Mucosa of descending colon (tissue), 3 donors: ENCODE measurements at regions not wholly inside any gene's neighbourhood (a gene's known extent, or its start where the extent isn't known, plus 50 kb on each side); places are given as distances from the start of the nearest gene placed in this dataset.

ENCODE experiments used
- ATAC-seq: fragments of 200-7000 bp; cut with Tn5 transposase; one replicate; pipeline ENCODE4 v1.9.1; 2020; ENCODE audit warnings: mild to moderate bottlenecking, moderate library complexity
- DNase-seq, 3 donors: peaks; one replicate each; pipeline ENCODE4 v3.0.0-alpha.2; 2020
- H3K36me3 ChIP-seq: fragments of 200-600 bp; one replicate; pipeline ENCODE4 v1.8.0; 2021; ENCODE audit warnings: low read depth, mild to moderate bottlenecking
- H3K4me1 ChIP-seq: fragments of 200-600 bp; one replicate; pipeline ENCODE4 v1.8.0; 2021; ENCODE audit warnings: low read depth, mild to moderate bottlenecking
- H3K4me3 ChIP-seq: fragments of 200-600 bp; one replicate; pipeline ENCODE4 v1.8.0; 2021; ENCODE audit warnings: mild to moderate bottlenecking
- H3K9me3 ChIP-seq: fragments of 200-600 bp; one replicate; pipeline ENCODE4 v1.8.0; 2021; ENCODE audit warnings: mild to moderate bottlenecking
- intact Hi-C, 2 donors: fragments of 100-400 bp; cut with DNase I in 1 of 2; cut with micrococcal nuclease in 1 of 2; formaldehyde crosslinking; loops; one replicate each; pipeline versions ENCODE4 v1.11.0 to v1.11.1; 2022; cut with DNase I, micrococcal nuclease
- TF ChIP-seq, protein P1 (sequence below): fragments of 200-600 bp; IDR thresholded peaks from one replicate; pipeline ENCODE4 v1.8.0; 2022; ENCODE audit warnings: antibody characterized with exemption, mild to moderate bottlenecking
- donor health status: DM: no; HTN: no; CAD: no; lungs with moderate emphysema.
- donor health status: DM: no; HTN: no; CAD: no.
- donor health status: DM: no; HTN: yes; CAD: no.

DNA sequence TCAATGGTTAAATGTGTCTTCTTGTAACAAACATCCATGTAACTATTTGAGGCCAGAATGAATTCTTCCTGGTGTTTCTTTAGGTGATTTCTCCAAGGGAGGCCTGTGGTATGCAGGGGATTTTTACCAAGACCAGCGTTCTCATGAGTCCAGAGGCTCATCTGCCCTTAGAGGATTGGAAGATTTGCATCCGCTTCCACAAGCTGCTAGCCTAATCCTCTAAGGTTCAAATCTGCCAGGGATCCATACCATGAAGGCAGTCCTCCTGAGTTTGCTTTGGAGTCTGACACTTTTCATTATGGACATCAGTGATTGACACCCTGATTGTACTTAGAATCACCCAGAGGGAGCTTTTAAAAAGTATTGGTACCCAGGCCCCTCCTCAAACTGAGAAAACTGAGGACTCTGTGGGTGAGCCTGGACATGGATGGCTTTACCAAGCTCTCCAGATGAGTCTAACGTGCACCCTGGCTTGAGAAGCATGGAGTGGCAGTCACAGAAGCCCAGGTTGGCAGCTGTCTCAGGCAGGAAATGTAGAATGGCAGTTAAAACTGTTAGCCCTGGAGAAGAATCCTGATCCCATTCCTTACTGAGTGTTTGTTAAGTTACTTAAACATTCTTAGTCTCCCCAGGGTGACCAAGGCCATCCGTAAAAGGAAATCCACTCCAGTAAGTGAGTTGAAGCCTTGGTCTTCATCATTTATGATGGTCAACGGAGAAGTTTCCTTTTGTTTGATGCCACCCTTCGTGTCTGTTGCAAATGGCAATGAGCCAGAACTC is 95.3 kb upstream of the RMDN2 start:
- no peak for ATAC-seq
- no peak overlapping the region for H3K4me3 ChIP-seq
- no peaks in the 10 kb centered on the region for H3K4me1 ChIP-seq
- intact Hi-C loops = loop anchor here (5.0 kb wide), 2 partner anchors 418 to 433 kb away; no protein-coding TSS in a partner anchor
- no peaks in the 10 kb centered on the region for H3K36me3 ChIP-seq
- no peak for DNase-seq
- TF ChIP-seq, protein P1, sequence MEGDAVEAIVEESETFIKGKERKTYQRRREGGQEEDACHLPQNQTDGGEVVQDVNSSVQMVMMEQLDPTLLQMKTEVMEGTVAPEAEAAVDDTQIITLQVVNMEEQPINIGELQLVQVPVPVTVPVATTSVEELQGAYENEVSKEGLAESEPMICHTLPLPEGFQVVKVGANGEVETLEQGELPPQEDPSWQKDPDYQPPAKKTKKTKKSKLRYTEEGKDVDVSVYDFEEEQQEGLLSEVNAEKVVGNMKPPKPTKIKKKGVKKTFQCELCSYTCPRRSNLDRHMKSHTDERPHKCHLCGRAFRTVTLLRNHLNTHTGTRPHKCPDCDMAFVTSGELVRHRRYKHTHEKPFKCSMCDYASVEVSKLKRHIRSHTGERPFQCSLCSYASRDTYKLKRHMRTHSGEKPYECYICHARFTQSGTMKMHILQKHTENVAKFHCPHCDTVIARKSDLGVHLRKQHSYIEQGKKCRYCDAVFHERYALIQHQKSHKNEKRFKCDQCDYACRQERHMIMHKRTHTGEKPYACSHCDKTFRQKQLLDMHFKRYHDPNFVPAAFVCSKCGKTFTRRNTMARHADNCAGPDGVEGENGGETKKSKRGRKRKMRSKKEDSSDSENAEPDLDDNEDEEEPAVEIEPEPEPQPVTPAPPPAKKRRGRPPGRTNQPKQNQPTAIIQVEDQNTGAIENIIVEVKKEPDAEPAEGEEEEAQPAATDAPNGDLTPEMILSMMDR = no peak
- no peaks in the 10 kb centered on the region for H3K9me3 ChIP-seq

DNA sequence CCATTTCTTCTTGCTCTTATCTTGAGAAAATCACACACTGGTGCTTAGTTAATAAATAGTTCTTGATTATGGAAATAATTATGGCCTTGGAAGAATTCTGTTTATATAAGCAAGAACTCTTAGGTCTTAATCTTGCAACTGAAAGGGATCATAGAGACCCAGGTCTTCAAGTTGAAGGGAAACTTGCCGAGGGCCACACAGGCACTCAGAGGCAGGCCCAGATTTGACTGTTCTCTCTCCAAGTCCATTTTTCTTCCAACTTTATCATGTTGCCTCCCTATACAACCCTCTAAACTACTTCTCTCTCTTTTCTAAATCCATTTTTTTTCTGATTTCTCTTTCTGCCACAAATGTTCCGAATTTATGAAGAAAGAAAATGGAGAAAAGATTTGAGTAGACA is 94.5 kb upstream of the RMDN2 start:
- H3K4me3 ChIP-seq = no peak overlapping the region
- H3K36me3 ChIP-seq = no peaks in the 10 kb centered on the region
- no peak for DNase-seq
- TF ChIP-seq, protein P1 = no peak
- H3K9me3 ChIP-seq = no peaks in the 10 kb centered on the region
- no peaks in the 10 kb centered on the region for H3K4me1 ChIP-seq
- intact Hi-C loops = loop anchor here (5.0 kb wide), 2 partner anchors 418 to 433 kb away; no protein-coding TSS in a partner anchor
- no peak for ATAC-seq

DNA sequence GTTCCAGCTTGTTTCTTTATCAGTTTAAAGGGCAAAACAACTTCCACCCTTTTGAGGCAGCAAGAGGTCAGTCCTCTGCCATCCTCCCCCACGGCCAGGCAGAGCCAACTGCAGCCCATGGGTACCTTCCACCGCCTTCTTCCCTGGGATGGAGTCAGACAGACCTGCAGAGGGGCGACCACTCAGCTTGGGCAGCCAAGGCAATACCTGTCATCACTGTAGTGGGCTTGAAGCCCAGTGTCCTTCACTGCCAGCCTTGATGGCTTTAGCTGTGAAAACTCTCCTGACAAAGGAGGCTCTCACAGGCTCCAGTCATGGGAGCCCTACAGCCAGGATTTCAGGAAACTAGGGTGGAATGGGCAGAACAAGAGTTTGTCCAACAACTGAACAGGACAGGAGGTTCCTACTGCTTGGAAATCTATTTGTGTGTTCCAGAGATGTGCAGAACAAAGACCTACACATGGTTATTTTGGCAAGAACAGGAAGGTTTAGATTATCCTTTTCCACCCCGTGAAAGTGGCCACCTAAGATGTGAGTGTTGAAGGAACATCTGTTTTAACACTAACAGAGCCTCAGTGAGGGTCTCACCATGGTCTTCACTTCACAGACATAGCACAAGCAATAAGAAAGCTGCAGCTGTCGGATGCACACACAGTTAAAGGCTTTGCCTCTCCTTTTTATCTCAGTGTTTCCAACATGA is 93.9 kb upstream of the RMDN2 start:
- intact Hi-C loops = loop anchor here (5.0 kb wide), 2 partner anchors 419 to 434 kb away; no protein-coding TSS in a partner anchor
- H3K4me1 ChIP-seq = no peaks in the 10 kb centered on the region
- ATAC-seq (no peak), DNase-seq (no peak)
- no peaks in the 10 kb centered on the region for H3K36me3 ChIP-seq
- TF ChIP-seq, protein P1 = no peak
- no peaks in the 10 kb centered on the region for H3K9me3 ChIP-seq
- no peak overlapping the region for H3K4me3 ChIP-seq

DNA sequence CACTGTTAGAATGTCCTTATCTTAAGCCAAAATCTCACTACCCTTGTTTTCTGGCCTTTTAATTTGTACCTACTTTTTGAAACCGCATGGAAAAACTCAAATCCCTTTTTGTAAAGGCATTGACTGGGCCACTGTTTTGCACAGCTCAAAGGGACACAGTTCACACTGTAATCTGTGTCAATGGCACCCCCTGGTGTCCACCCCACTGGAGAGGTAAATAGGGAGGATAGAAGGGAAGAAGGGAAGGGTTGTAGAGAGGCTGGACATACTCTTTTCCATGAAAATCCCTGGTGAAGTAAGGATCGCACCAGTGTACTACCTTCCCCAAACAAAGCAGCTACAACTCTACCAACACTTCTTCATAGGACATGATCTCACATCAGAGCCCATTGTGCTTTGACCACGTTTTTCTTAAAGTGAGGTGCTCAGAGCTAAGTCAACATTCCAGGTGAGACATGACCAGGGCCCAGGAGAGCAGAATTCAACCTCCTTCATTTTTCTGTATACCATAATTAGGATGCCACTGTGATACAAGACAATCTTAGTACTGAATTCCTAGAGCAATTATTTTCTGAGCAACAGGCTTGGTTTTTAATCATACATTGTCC is 92.4 kb upstream of the RMDN2 start:
- H3K9me3 ChIP-seq = no peaks in the 10 kb centered on the region
- intact Hi-C loops = loop anchor here (5.0 kb wide), 2 partner anchors 420 to 435 kb away; no protein-coding TSS in a partner anchor
- no peaks in the 10 kb centered on the region for H3K4me1 ChIP-seq
- DNase-seq (peak; percentile 71 to 98 (median 89)), ATAC-seq (peak; percentile 97)
- no peaks in the 10 kb centered on the region for H3K36me3 ChIP-seq
- TF ChIP-seq, protein P1 = peak; percentile 51
- no peak overlapping the region for H3K4me3 ChIP-seq

DNA sequence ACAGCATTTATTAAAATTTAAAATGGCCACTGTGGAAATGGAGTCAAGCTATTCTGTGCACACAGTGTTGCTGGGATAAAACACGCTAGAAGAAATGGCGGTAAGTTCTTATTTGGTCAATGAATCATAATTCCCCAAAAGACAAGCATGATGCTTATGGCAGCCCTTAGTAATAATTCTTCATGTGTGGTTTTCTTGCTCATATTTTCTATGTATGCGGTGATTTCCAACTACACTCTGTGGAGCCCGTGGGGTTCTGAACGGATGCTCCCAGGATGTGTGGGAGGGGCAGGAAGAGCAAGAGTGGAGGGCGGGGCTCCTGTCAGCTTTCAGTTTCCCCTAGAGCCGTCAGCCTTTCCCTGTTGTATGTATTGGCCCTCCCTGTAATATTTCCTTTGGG is 91.7 kb upstream of the RMDN2 start:
- H3K4me1 ChIP-seq = no peaks in the 10 kb centered on the region
- ATAC-seq (no peak), DNase-seq (no peak)
- intact Hi-C loops = loop anchor here (5.0 kb wide), 2 partner anchors 421 to 436 kb away; no protein-coding TSS in a partner anchor
- H3K9me3 ChIP-seq = no peaks in the 10 kb centered on the region
- TF ChIP-seq, protein P1 = no peak
- H3K4me3 ChIP-seq = no peak overlapping the region
- H3K36me3 ChIP-seq = no peaks in the 10 kb centered on the region
